K562 (cell line): ENCODE measurements at regions not wholly inside any gene's neighbourhood (a gene's known extent, or its start where the extent isn't known, plus 50 kb on each side); places are given as distances from the start of the nearest gene placed in this dataset.

Experiments used
- CAMTA2 ChIP-seq: fragments of 250-450 bp; sonication (Bioruptor Pico); conservative IDR thresholded peaks from 2 replicates; pipeline ENCODE4 v1.5.1; 2022
- CTCF ChIP-seq, 3 experiments: IDR thresholded peaks in 2 of 3; conservative IDR thresholded peaks in 1 of 3; 2 replicates each; pipeline ENCODE4 v1.5.1; 2011 to 2012; ENCODE audit warnings: low read length in 3 of 3, mild to moderate bottlenecking in 3 of 3, control low read depth in 2 of 3, improper control_type of control experiment in 1 of 3, inconsistent platforms in 1 of 3, low read depth in 1 of 3, mixed read lengths in 1 of 3, moderate library complexity in 1 of 3; ENCODE audit not compliant: insufficient read depth in 2 of 3
- E2F5 ChIP-seq: sonication (generic); formaldehyde crosslinking; IDR thresholded peaks from 2 replicates; pipeline ENCODE4 v1.8.0; 2022; ENCODE audit warnings: mild to moderate bottlenecking, missing genetic modification reagents
- FOXJ3 ChIP-seq: sonication (generic); formaldehyde crosslinking; IDR thresholded peaks from 2 replicates; pipeline ENCODE4 v1.4.0; 2020; ENCODE audit warnings: mild to moderate bottlenecking, missing genetic modification reagents
- POLR2A ChIP-seq: fragments of 450-650 bp; conservative IDR thresholded peaks from 2 replicates; pipeline ENCODE4 v1.6.1; 2016
- TAF1 ChIP-seq: IDR thresholded peaks from 2 replicates; pipeline ENCODE4 v1.6.1; 2011; ENCODE audit warnings: mild to moderate bottlenecking, low read length, moderate library complexity; ENCODE audit not compliant: insufficient read depth, control insufficient read depth, severe bottlenecking; ENCODE audit errors: extremely low read depth
- ZFX ChIP-seq: sonication (generic); formaldehyde crosslinking; IDR thresholded peaks from 2 replicates; pipeline ENCODE4 v1.8.0; 2022; ENCODE audit warnings: mild to moderate bottlenecking, missing genetic modification reagents, moderate library complexity
- TF ChIP-seq, protein P1 (sequence below), 2 experiments: fragments of 450-650 bp in 1 of 2; sonication (generic) in 1 of 2; formaldehyde crosslinking in 1 of 2; IDR thresholded peaks in 1 of 2; conservative IDR thresholded peaks in 1 of 2; 2 replicates each; pipeline versions ENCODE4 v1.6.1 to v1.8.1; 2016 to 2023; ENCODE audit warnings: mild to moderate bottlenecking in 2 of 2, moderate library complexity in 2 of 2, inconsistent platforms in 1 of 2, missing genetic modification reagents in 1 of 2
- TF ChIP-seq, protein P2 (sequence below): sonication (generic); formaldehyde crosslinking; IDR thresholded peaks from 2 replicates; pipeline ENCODE4 v1.5.0; 2020; ENCODE audit warnings: missing genetic modification reagents

GRCh38 chr7:1321411-1322239 lies 89.0 kb downstream of the UNCX start:
- TF ChIP-seq ZFX (CRISPR knock-in tag) (no peak), CAMTA2 (CRISPR knock-in tag) (no peak), FOXJ3 (CRISPR knock-in tag) (no peak), TAF1 (no peak), POLR2A (no peak), E2F5 (CRISPR knock-in tag) (no peak), CTCF (IDR thresholded peaks at IDR 0.05 in 2 of 3, conservative IDR thresholded peaks at IDR 0.05 in 1 of 3; ENCODE audit: insufficient read depth in 2 of 3, low read depth in 1 of 3, low read length in 3 of 3) (no peak)
- TF ChIP-seq, protein P1, sequence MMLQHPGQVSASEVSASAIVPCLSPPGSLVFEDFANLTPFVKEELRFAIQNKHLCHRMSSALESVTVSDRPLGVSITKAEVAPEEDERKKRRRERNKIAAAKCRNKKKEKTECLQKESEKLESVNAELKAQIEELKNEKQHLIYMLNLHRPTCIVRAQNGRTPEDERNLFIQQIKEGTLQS (IDR thresholded peaks at IDR 0.05), result no peak
- TF ChIP-seq, protein P1 (CRISPR knock-in tag; conservative IDR thresholded peaks at IDR 0.05), result no peak
- TF ChIP-seq, protein P2, sequence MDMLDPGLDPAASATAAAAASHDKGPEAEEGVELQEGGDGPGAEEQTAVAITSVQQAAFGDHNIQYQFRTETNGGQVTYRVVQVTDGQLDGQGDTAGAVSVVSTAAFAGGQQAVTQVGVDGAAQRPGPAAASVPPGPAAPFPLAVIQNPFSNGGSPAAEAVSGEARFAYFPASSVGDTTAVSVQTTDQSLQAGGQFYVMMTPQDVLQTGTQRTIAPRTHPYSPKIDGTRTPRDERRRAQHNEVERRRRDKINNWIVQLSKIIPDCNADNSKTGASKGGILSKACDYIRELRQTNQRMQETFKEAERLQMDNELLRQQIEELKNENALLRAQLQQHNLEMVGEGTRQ (CRISPR knock-in tag), result no peak
